ENCODE measurements at regions not wholly inside any gene's neighbourhood (a gene's known extent, or its start where the extent isn't known, plus 50 kb on each side); places are given as distances from the start of the nearest gene placed in this dataset.

DNA sequence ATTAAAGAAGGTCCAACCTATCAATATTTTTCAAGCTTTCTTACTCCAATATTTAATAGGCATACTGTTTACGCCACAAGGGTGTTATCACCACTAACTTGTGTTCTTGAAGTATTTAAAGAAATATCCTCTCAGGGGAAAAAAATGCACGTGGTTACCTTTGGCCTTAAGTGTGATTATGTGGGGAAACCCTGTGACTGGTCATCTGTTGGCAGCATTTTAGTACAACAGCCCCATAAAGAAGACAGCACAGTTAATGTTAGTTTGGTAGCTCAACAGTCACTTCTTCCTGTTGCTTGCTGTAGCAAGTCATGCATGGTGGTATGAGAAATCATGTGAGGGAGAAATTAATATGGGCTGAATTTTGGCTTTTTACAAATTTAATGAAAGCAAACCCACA, 1021.5 kb upstream of the TMEM132C start (continued):
- TF ChIP-seq CHD1 (IDR thresholded peaks at IDR 0.05; ENCODE audit: low read depth, low read length), result no peak
- no peak for TF ChIP-seq SP1 (IDR thresholded peaks at IDR 0.05; ENCODE audit: low read depth, low read length)
